HepG2 (cell line): ENCODE measurements at regions not wholly inside any gene's neighbourhood (a gene's known extent, or its start where the extent isn't known, plus 50 kb on each side); places are given as distances from the start of the nearest gene placed in this dataset.

Experiments
- CHD4 ChIP-seq: fragments of 200-600 bp; sonication (generic); IDR thresholded peaks from 2 replicates; pipeline ENCODE4 v1.7.0; 2017; ENCODE audit warnings: mild to moderate bottlenecking, low read length, borderline replicate concordance
- CTCF ChIP-seq: sonication (generic); formaldehyde crosslinking; IDR thresholded peaks from 2 replicates; pipeline ENCODE4 v1.5.0; 2020; ENCODE audit warnings: mild to moderate bottlenecking, missing genetic modification reagents, moderate library complexity
- ELF1 ChIP-seq: sonication (generic); formaldehyde crosslinking; IDR thresholded peaks from 2 replicates; pipeline ENCODE4 v1.4.0; 2020; ENCODE audit warnings: missing genetic modification reagents
- EZH2 ChIP-seq: conservative IDR thresholded peaks from 2 replicates; pipeline ENCODE4 v1.6.1; 2012; ENCODE audit warnings: mild to moderate bottlenecking, low read depth, low read length, moderate library complexity
- KDM1A ChIP-seq: IDR thresholded peaks from 2 replicates; pipeline ENCODE4 v1.6.1; 2016; ENCODE audit warnings: missing compliant biosample characterization
- MEIS1 ChIP-seq: sonication (generic); formaldehyde crosslinking; IDR thresholded peaks from 2 replicates; pipeline ENCODE4 v1.9.0; 2021; ENCODE audit warnings: mild to moderate bottlenecking, missing genetic modification reagents, moderate library complexity, borderline replicate concordance
- MYNN ChIP-seq: sonication (generic); formaldehyde crosslinking; IDR thresholded peaks from 2 replicates; pipeline ENCODE4 v1.4.0; 2020; ENCODE audit warnings: mild to moderate bottlenecking, low read depth, missing genetic modification reagents
- NCOA5 ChIP-seq: sonication (generic); formaldehyde crosslinking; IDR thresholded peaks from 2 replicates; pipeline ENCODE4 v1.4.0; 2020; ENCODE audit warnings: missing genetic modification reagents
- RAD21 ChIP-seq: fragments of 450-650 bp; formaldehyde crosslinking; IDR thresholded peaks from 2 replicates; pipeline ENCODE4 v1.5.0; 2020; ENCODE audit warnings: mild to moderate bottlenecking
- SIX1 ChIP-seq: sonication (generic); formaldehyde crosslinking; IDR thresholded peaks from 2 replicates; pipeline ENCODE4 v1.4.0; 2020; ENCODE audit warnings: missing genetic modification reagents, borderline replicate concordance
- TAF1 ChIP-seq: sonication (generic); formaldehyde crosslinking; IDR thresholded peaks from 2 replicates; pipeline ENCODE4 v1.4.0; 2020; ENCODE audit warnings: missing genetic modification reagents
- TFAP4 ChIP-seq: sonication (generic); IDR thresholded peaks from 2 replicates; pipeline ENCODE4 v1.6.1; 2016; ENCODE audit warnings: low read depth, borderline replicate concordance
- ZBTB34 ChIP-seq: sonication (generic); formaldehyde crosslinking; IDR thresholded peaks from 2 replicates; pipeline ENCODE4 v1.8.0; 2022; ENCODE audit warnings: mild to moderate bottlenecking, missing genetic modification reagents

- TF ChIP-seq EZH2: no peak
- no peak for TF ChIP-seq ELF1
- TF ChIP-seq CTCF (CRISPR knock-in tag): no peak
- no peak for TF ChIP-seq CHD4
- no peak for TF ChIP-seq TFAP4
- no peak for TF ChIP-seq SIX1 (CRISPR knock-in tag)
- TF ChIP-seq ZBTB34 (CRISPR knock-in tag): no peak
- no peak for TF ChIP-seq NCOA5
- TF ChIP-seq MYNN (CRISPR knock-in tag): no peak
- TF ChIP-seq RAD21 (CRISPR knock-in tag): no peak
- TF ChIP-seq TAF1: no peak
- no peak for TF ChIP-seq MEIS1 (CRISPR knock-in tag)
- TF ChIP-seq KDM1A (CRISPR knock-in tag): no peak
These were observed 240.9 kb downstream of the IRX1 start for GRCh38 chr5:3836528-3836927.
